ENCODE measurements at regions not wholly inside any gene's neighbourhood (a gene's known extent, or its start where the extent isn't known, plus 50 kb on each side); places are given as distances from the start of the nearest gene placed in this dataset.

DNA sequence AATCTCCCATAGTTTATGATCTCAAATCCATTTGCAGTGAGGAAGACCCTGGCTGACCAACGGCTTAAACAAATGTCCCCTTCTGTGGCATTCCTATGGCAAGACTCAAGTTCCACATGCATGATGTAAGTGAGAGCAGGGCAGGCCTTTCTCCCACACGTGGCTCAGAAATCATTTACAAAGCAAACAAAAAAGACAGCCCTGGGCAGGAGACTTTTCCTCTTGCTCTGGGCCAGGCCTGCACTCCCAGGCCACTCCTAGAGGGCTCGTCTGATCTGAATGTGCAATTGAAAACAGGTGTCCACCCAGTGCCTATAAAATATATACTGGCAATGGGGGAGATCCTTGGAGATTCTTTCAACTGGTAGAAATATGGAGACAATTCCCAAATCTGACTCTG, 123.1 kb downstream of the DMRT2 start:
- TF ChIP-seq, protein P1, sequence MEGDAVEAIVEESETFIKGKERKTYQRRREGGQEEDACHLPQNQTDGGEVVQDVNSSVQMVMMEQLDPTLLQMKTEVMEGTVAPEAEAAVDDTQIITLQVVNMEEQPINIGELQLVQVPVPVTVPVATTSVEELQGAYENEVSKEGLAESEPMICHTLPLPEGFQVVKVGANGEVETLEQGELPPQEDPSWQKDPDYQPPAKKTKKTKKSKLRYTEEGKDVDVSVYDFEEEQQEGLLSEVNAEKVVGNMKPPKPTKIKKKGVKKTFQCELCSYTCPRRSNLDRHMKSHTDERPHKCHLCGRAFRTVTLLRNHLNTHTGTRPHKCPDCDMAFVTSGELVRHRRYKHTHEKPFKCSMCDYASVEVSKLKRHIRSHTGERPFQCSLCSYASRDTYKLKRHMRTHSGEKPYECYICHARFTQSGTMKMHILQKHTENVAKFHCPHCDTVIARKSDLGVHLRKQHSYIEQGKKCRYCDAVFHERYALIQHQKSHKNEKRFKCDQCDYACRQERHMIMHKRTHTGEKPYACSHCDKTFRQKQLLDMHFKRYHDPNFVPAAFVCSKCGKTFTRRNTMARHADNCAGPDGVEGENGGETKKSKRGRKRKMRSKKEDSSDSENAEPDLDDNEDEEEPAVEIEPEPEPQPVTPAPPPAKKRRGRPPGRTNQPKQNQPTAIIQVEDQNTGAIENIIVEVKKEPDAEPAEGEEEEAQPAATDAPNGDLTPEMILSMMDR (optimal IDR thresholded peaks at IDR 0.05 in 1 of 3, IDR thresholded peaks at IDR 0.05 in 1 of 3, conservative IDR thresholded peaks at IDR 0.05 in 1 of 3; ENCODE audit: extremely low read depth in 1 of 3, insufficient read depth in 2 of 3, low read length in 3 of 3) = no peak
- TF ChIP-seq EZH2 (IDR thresholded peaks at IDR 0.05; ENCODE audit: low read length) = no peak
